ENCODE measurements at regions not wholly inside any gene's neighbourhood (a gene's known extent, or its start where the extent isn't known, plus 50 kb on each side); places are given as distances from the start of the nearest gene placed in this dataset.

- Histone ChIP-seq H3K4ac (ENCODE audit: low read depth, low read length) (no peak overlapping the region), H2BK15ac (ENCODE audit: low read depth, low read length) (no peak overlapping the region), H3K18ac (ENCODE audit: insufficient read length, low read depth, low read length) (no peak overlapping the region), H3K79me2 (ENCODE audit: insufficient read depth, low read length) (no peaks in the 10 kb centered on the region), H4K8ac (replicated peaks; ENCODE audit: insufficient read length, low read depth, low read length) (no peak overlapping the region), H3K4me1 (ENCODE audit: insufficient read depth, low read length) (no peaks in the 10 kb centered on the region), H2BK120ac (ENCODE audit: low read depth, low read length, poor library complexity, severe bottlenecking) (no peak overlapping the region), H3T11ph (ENCODE audit: low read length) (no peak overlapping the region), H4K91ac (ENCODE audit: insufficient read length, low read depth, low read length) (no peak overlapping the region), H2AK5ac (ENCODE audit: insufficient read length, low read length) (no peak overlapping the region), H3K9ac (ENCODE audit: extremely low read depth, insufficient read length, low read length) (no peak overlapping the region), H3K23ac (ENCODE audit: insufficient read length, low read depth, low read length) (no peak overlapping the region), H2BK5ac (ENCODE audit: insufficient read length, low read length) (no peak overlapping the region), H4K5ac (ENCODE audit: insufficient read length, low read depth, low read length) (no peak overlapping the region), H4K20me1 (ENCODE audit: control insufficient read depth, insufficient read depth, insufficient read length) (no peaks in the 10 kb centered on the region), H3K27ac (ENCODE audit: insufficient read length, low read depth, low read length) (no peak overlapping the region), H3K14ac (ENCODE audit: insufficient read depth, low read length) (no peak overlapping the region), H3K9me3 (ENCODE audit: control insufficient read depth, low read depth, low read length) (no peaks in the 10 kb centered on the region), H3K79me1 (ENCODE audit: insufficient read depth, low read depth, low read length, poor library complexity, severe bottlenecking) (no peaks in the 10 kb centered on the region), H2BK20ac (ENCODE audit: low read depth, low read length, poor library complexity, severe bottlenecking) (no peak overlapping the region), H3K56ac (ENCODE audit: insufficient read length, low read depth, low read length) (no peak overlapping the region), H2AFZ (ENCODE audit: low read length) (no peak overlapping the region), H3K23me2 (ENCODE audit: insufficient read length, low read depth, low read length, poor library complexity, severe bottlenecking) (no peaks in the 10 kb centered on the region), H3K4me2 (ENCODE audit: insufficient read depth, insufficient read length, low read length) (no peak overlapping the region), H2BK12ac (ENCODE audit: insufficient read length, low read depth, low read length) (no peak overlapping the region), H3K27me3 (ENCODE audit: insufficient read depth, low read length) (no peaks in the 10 kb centered on the region)
- no peak for TF ChIP-seq CTCF (conservative IDR thresholded peaks at IDR 0.05)
- Mint-ChIP-seq H3K4me1 (peaks cover 0 to 4% of the 10 kb centered on the region in 2 experiments; a peak in 1 of 4 replicates), H3K36me3 (ENCODE audit: insufficient read depth in 1 of 3, low read depth in 3 of 3) (peaks cover 2 to 5% (median 2%) of the 10 kb centered on the region in 3 experiments; a peak in 4 of 7 replicates), H3K9me3 (peaks cover 47 to 49% of the 10 kb centered on the region in 2 experiments), H3K4me3 (no peak overlapping the region), H3K27me3 (ENCODE audit: low read depth) (no peaks in the 10 kb centered on the region), H3K27ac (no peak overlapping the region)
- no peak for DNase-seq
- no CpG with 5 or more reads among the region's 4 CpGs for WGBS (ENCODE audit: extremely low coverage, insufficient read length, low lambda C conversion rate)
Observed at GRCh38 chrX:38856670-38857265, 55.5 kb downstream of the MID1IP1 start.

All from H9 (cell line).